Stomach (tissue), 8 donors: ENCODE measurements at regions not wholly inside any gene's neighbourhood (a gene's known extent, or its start where the extent isn't known, plus 50 kb on each side); places are given as distances from the start of the nearest gene placed in this dataset.
A peak's percentile ranks its signal among the peaks of the same experiment; 100 is the strongest.

Source experiments
- DNase-seq, 2 donors: peaks; one replicate each; pipeline versions ENCODE4 v3.0.0 to v3.0.0-alpha.2; 2013 to 2019
- H3K27ac ChIP-seq, 5 donors: fragments of 200-600 bp in 4 of 5; sonication (generic) in 4 of 5; one replicate each; pipeline ENCODE4 v1.5.1; 2013 to 2019; ENCODE audit warnings: mild to moderate bottlenecking in 1 of 5, moderate library complexity in 1 of 5
- H3K27me3 ChIP-seq, 3 donors: fragments of 200-600 bp; sonication (generic); one replicate each; pipeline ENCODE4 v1.5.1; 2017 to 2019; ENCODE audit warnings: mixed run types in 1 of 3
- H3K36me3 ChIP-seq, 4 donors: fragments of 200-600 bp; sonication (generic); 1 replicate in 3 of 4; 2 replicates in 1 of 4; pipeline ENCODE4 v1.5.1; 2016 to 2019
- H3K4me1 ChIP-seq, 4 donors: fragments of 200-600 bp; sonication (generic); one replicate each; pipeline ENCODE4 v1.5.1; 2016 to 2019
- H3K4me3 ChIP-seq, 4 donors: fragments of 200-600 bp; sonication (generic) in 3 of 4; one replicate each; pipeline ENCODE4 v1.5.1; 2016 to 2019; ENCODE audit warnings: mild to moderate bottlenecking in 1 of 4
- H3K9me3 ChIP-seq, 4 donors: fragments of 200-600 bp; sonication (generic); one replicate each; pipeline ENCODE4 v1.5.1; 2016 to 2019
- EP300 ChIP-seq: sonication (generic); formaldehyde crosslinking; IDR thresholded peaks from one replicate; pipeline ENCODE4 v1.6.1; 2017; ENCODE audit warnings: antibody characterized with exemption
- POLR2A ChIP-seq, 4 donors: fragments of 450-650 bp; IDR thresholded peaks; one replicate each; pipeline ENCODE4 v1.6.1; 2016; ENCODE audit warnings: antibody characterized with exemption in 4 of 4, control low read depth in 2 of 4, mild to moderate bottlenecking in 1 of 4, moderate library complexity in 1 of 4
- POLR2AphosphoS5 ChIP-seq, 3 donors: sonication (generic); formaldehyde crosslinking; IDR thresholded peaks; one replicate each; pipeline ENCODE4 v1.6.1; 2016; ENCODE audit warnings: antibody characterized with exemption in 3 of 3
- WGBS, 5 donors: extraction: QIAGEN DNeasy Blood & Tissue Kit in 3 of 5; methylation state at CpG; one replicate each; pipeline versions ENCODE4 v1.1.5 to v1.1.7; 2013 to 2018; 5-methylcytosine and 5-hydroxymethylcytosine counted together
- intact Hi-C: fragments of 100-400 bp; cut with DNase I; formaldehyde crosslinking; loops from one replicate; pipeline ENCODE4 v1.15.1; 2023; ENCODE audit warnings: low total_unique reads
- TF ChIP-seq, protein P1 (sequence below), 7 experiments: fragments of 450-650 bp in 4 of 7; fragments of 200-600 bp in 3 of 7; sonication (generic) in 3 of 7; IDR thresholded peaks; one replicate each; pipeline ENCODE4 v1.5.1; 2016 to 2019; ENCODE audit warnings: antibody characterized with exemption in 7 of 7, control low read depth in 2 of 7, mild to moderate bottlenecking in 1 of 7
- donor health status: healthy with polysubstance abuse.
- donor health status: Bipolar disorder and iron deficiency.
- donor health status: healthy.

DNA sequence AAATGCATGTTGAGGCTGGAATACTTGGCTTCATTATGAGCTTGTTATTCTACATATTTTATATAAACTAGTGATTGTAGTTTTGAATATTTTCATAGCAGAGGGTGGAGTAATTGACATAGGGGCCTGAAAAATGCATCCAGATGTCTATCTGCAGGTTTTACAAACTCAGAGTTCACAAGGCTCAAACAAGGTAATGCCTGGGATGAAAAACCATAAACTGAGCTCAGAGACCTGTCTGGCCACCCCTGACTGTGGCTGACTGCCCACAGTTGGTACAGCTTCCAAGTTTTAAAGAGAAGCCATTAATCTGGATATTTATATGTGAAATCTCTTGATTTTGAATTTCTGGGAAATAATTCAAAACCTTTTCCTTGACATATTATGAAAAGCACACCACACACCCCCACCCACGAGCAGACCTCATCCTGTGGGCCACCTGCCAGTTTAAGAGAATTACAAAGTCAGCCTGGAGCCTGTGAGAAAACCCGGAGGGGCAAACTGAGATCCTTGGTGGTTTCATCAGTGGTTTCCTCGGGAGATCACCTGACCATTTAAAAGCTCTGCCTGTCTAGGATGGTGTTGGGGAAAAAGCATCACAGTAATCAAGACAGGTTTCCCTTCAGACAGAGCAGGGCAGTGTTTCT is 230.1 kb downstream of the SAMD5 start:
- Histone ChIP-seq H3K36me3 (no peaks in the 10 kb centered on the region), H3K4me1 (peaks cover 0 to 14% (median 5%) of the 10 kb centered on the region in 4 donors), H3K27me3 (no peaks in the 10 kb centered on the region), H3K9me3 (no peaks in the 10 kb centered on the region), H3K4me3 (no peak overlapping the region), H3K27ac (no peak overlapping the region)
- TF ChIP-seq POLR2AphosphoS5 (IDR thresholded peaks at IDR 0.05) (no peak), EP300 (no peak), POLR2A (IDR thresholded peaks at IDR 0.05) (no peak)
- TF ChIP-seq, protein P1, sequence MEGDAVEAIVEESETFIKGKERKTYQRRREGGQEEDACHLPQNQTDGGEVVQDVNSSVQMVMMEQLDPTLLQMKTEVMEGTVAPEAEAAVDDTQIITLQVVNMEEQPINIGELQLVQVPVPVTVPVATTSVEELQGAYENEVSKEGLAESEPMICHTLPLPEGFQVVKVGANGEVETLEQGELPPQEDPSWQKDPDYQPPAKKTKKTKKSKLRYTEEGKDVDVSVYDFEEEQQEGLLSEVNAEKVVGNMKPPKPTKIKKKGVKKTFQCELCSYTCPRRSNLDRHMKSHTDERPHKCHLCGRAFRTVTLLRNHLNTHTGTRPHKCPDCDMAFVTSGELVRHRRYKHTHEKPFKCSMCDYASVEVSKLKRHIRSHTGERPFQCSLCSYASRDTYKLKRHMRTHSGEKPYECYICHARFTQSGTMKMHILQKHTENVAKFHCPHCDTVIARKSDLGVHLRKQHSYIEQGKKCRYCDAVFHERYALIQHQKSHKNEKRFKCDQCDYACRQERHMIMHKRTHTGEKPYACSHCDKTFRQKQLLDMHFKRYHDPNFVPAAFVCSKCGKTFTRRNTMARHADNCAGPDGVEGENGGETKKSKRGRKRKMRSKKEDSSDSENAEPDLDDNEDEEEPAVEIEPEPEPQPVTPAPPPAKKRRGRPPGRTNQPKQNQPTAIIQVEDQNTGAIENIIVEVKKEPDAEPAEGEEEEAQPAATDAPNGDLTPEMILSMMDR (IDR thresholded peaks at IDR 0.05) = no peak
- intact Hi-C loops = no loop called here
- peak in 1 of 2 donors; percentile 51 for DNase-seq
- WGBS, 5 donors = 14 to 33% (median 26%) methylated on average over 3 of the region's 3 CpGs

DNA sequence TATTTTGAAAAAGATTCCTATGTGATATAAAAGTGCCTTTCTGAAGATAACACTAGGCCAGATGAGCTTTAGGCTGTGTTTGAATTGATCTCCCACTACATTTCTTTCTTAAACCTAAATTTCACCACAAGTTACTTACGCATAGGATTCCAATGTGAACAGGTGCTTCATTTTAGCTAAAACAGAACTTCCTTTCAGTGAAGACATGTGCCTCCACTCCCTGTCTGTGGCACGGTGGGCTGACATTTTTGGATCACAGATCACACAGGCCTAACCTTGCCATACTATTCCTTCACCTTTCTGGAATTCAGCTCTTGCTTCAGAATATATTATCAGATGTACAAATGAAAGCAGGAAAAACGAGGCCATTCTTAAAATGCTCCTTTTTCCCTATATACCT is 231.8 kb downstream of the SAMD5 start:
- intact Hi-C loops = no loop called here
- Histone ChIP-seq H3K9me3 (no peaks in the 10 kb centered on the region), H3K4me3 (no peak overlapping the region), H3K4me1 (peaks cover 0 to 14% (median 5%) of the 10 kb centered on the region in 4 donors), H3K27ac (no peak overlapping the region), H3K27me3 (no peaks in the 10 kb centered on the region), H3K36me3 (no peaks in the 10 kb centered on the region)
- no peak for TF ChIP-seq POLR2AphosphoS5 (IDR thresholded peaks at IDR 0.05)
- TF ChIP-seq EP300 = no peak
- TF ChIP-seq, protein P1 (IDR thresholded peaks at IDR 0.05) = no peak
- no peak for TF ChIP-seq POLR2A (IDR thresholded peaks at IDR 0.05)
- DNase-seq = no peak
- WGBS, 5 donors = 82 to 93% (median 89%) methylated on average over 3 of the region's 3 CpGs

DNA sequence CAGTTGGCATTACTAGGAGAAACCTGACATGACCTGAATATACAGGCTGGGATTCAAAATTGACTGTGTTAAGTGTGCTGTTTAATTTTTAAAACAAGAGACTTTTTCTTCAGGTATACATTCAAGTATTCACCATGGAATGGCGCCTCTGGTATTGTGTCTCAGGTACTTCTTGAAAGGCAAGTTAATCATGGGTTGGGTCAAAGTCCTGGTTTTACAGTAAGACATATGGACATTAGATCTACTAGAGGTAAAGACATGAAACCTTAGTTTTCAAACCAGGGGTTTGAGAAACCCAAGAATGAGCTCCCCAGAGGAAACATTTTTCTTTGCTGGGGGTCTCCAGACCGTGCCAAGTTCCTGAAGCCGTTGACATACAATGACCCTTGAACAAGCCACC is 232.4 kb downstream of the SAMD5 start:
- intact Hi-C loops = no loop called here

DNA sequence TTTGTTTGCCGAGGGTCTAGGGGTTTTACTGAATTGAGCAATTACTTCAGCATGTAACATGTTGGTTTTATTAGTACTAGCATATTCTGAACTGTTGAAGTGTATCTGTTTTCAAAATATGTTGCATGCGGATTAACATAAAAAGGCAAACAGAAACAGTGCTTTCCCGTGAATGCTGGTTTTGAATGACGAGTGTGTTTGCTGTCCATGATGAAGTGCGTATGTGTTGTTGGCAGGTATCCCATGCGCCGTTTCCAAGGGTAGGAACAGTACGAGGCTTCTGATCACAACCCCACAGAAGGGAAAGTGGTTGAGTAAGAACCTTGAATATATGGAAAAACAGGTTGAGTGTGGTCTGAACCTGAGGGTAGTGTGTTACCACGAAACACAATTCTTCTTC is 232.9 kb downstream of the SAMD5 start:
- intact Hi-C loops = no loop called here
- H3K27me3 ChIP-seq = no peaks in the 10 kb centered on the region
- H3K4me1 ChIP-seq = peaks cover 0 to 14% (median 5%) of the 10 kb centered on the region in 4 donors
- no peak for DNase-seq
- TF ChIP-seq EP300 = no peak
- TF ChIP-seq POLR2AphosphoS5 (IDR thresholded peaks at IDR 0.05) = no peak
- TF ChIP-seq POLR2A (IDR thresholded peaks at IDR 0.05) = no peak
- TF ChIP-seq, protein P1 (IDR thresholded peaks at IDR 0.05) = no peak
- H3K36me3 ChIP-seq = no peaks in the 10 kb centered on the region
- 81 to 92% (median 85%) methylated on average over 9 of the region's 9 CpGs for WGBS, 5 donors
- no peak overlapping the region for H3K4me3 ChIP-seq
- no peaks in the 10 kb centered on the region for H3K9me3 ChIP-seq
- no peak overlapping the region for H3K27ac ChIP-seq

More for the DNA sequence above, 232.4 kb downstream of the SAMD5 start:
- no peaks in the 10 kb centered on the region for H3K27me3 ChIP-seq
- H3K9me3 ChIP-seq = no peaks in the 10 kb centered on the region
- WGBS, 5 donors = 58 to 78% (median 77%) methylated on average over 3 of the region's 3 CpGs
- peaks cover 0 to 14% (median 5%) of the 10 kb centered on the region in 4 donors for H3K4me1 ChIP-seq
- no peak for DNase-seq
- H3K4me3 ChIP-seq = no peak overlapping the region
- H3K27ac ChIP-seq = no peak overlapping the region
- TF ChIP-seq POLR2AphosphoS5 (IDR thresholded peaks at IDR 0.05) = no peak
- TF ChIP-seq EP300 = no peak
- no peaks in the 10 kb centered on the region for H3K36me3 ChIP-seq

DNA sequence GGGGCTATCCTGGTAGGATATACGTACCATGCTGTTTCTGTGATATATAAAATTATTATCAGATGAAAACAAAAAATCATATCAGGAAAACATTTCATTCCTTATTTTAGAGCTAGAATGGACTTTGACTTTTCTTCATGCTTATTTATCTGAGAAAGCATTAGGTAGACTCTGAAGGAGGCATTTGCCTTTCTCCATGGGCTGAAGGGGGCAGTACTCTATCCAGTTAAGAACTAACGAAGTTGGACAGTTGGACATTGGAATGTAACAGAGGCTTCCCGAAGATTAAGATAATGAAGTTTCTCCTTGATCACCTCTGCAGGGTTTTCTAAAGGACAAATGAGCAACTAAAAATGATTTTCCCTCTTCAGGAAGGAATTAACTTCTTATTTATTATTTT is 233.9 kb downstream of the SAMD5 start:
- Histone ChIP-seq H3K4me1 (peaks cover 0 to 14% (median 5%) of the 10 kb centered on the region in 4 donors), H3K36me3 (no peaks in the 10 kb centered on the region), H3K27ac (no peak overlapping the region), H3K27me3 (no peaks in the 10 kb centered on the region), H3K9me3 (no peaks in the 10 kb centered on the region), H3K4me3 (no peak overlapping the region)
- no peak for TF ChIP-seq POLR2A (IDR thresholded peaks at IDR 0.05)
- TF ChIP-seq, protein P1 (IDR thresholded peaks at IDR 0.05) = no peak
- 72 to 82% (median 77%) methylated on average over 3 of the region's 3 CpGs for WGBS, 5 donors
- intact Hi-C loops = no loop called here
- no peak for DNase-seq
